H4 (cell line): ENCODE measurements at regions not wholly inside any gene's neighbourhood (a gene's known extent, or its start where the extent isn't known, plus 50 kb on each side); places are given as distances from the start of the nearest gene placed in this dataset.
A peak's percentile ranks its signal among the peaks of the same experiment; 100 is the strongest.
"Not testable (repeated sequence)": the region's sequence is repeated elsewhere in the genome, so short reads cannot be mapped to it uniquely, and the experiment has no call there.

ENCODE experiments used
- DNase-seq: peaks from one replicate; pipeline ENCODE4 v3.0.0-alpha.2; 2015; ENCODE audit warnings: low spot score

DNA sequence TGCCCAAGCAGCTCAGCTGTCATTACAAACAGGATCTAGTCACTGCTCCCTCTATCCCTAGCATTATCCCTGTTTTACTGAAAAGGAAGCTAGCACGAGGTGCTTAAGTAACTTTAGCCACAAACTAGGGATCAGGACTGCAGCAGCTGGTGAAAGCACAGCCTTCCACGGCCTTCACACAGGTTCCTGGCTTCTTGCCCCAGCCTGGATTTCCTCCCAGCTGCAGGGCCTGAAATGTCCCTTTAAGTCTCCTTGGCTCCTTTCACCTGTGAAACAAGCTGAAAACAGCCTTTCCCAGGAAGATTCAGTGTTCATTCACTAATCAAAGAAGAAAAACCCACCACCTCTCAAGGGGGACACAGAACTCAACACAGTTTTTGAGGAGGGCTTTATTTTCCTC is 754.5 kb downstream of the DIAPH3 start:
- DNase-seq: peak; percentile 27

DNA sequence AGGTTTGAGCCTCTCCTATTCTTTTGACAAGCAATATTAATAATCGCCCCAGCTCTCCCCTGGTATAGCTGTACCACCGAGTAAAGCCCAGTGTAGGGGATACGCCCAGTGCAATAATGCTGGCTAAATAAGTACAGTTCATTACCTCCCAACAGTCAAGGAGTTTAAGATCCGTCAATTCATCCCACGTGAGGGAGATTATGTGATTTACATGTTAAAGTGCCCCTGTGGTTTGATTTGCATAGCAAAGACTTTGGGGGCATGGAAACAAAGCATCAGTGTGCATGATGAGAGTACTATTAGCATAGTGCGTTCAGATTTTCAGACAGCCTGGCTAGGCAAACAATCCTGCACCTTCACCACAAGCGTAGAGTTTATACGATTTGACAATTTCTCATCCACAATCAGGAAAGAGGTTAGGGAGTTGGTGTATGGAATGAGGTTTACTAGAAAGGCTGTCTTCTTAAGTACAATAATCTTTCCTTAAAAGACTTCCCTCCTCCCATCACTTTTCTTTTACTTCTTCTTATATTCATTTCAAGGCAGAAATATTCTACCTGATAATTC is 754.0 kb downstream of the DIAPH3 start:
- no peak for DNase-seq

DNA sequence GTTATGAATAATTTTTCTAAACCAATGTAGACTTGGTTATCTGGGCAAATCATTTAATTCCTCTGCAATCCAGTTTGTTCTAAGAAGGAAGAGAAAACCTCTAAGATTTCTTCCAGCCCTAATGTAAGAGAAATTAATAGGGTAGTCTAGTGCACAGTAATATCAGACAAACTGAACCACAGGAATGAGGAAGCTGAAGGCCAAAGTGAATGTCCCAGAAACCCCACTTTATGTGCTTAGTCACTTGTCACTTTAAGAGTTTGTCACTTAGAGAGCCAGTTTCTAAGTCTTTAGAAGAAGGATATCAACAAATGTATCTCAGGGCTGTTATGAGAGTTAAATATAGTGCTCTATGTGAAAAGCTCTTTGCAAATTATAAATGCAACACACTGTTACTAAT is 750.6 kb downstream of the DIAPH3 start:
- no peak for DNase-seq

DNA sequence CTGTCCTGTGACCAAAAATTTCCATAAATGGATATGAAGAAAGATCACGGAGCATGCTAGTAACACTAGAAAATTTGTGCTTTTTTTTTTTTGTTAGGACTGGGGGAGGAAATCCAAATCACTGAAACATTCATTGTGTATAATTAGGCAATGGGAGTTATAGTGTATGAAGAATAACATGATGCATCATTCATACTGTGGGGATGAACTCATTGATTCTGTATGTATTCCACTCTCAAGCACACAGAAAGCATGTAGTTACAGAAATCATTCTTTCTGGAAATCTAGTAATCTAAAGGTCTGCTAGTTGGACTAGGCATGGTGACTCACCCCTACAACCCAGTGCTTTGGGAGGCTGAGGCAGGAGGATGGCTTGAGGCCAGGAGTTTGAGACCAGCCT is 749.7 kb downstream of the DIAPH3 start:
- DNase-seq: no peak

DNA sequence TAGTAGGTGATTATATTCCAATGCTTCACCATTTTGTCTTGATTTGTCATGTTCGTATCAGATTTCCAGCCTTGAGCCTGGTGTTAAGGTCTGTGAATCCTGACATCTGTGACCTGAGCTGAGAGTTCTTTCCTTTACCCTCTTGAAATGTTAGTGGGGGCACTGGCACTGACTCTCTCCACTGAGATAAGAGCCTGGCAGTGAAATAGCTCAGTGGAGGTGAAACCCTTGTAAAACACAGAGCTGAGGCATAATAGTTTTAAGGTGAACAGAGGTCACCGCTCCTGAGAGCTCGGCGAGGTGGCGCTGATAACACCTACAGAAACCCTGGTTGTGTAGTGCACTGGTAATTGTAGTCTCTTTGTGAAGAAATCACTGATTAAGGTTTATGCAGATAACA is 748.2 kb downstream of the DIAPH3 start:
- DNase-seq: no peak

DNA sequence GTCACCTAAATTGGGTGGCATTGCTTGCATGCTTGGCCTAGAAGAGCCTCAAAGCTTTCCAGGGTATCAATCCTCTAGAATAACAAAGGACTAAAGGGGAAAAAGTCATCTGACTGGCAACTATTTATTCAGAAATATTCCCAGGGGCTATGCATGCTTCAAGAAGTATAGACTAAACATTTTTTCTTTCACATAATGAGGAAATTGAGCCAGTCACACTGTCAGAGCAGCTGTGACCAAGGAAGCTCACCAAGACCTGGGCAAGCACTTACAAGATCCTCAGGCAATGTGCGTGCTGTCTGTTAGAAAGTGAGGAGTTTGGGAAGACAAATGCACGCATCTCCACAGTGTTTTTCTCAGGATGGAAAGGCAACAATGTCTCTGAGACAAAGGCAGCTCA is 747.2 kb downstream of the DIAPH3 start:
- DNase-seq: no peak

DNA sequence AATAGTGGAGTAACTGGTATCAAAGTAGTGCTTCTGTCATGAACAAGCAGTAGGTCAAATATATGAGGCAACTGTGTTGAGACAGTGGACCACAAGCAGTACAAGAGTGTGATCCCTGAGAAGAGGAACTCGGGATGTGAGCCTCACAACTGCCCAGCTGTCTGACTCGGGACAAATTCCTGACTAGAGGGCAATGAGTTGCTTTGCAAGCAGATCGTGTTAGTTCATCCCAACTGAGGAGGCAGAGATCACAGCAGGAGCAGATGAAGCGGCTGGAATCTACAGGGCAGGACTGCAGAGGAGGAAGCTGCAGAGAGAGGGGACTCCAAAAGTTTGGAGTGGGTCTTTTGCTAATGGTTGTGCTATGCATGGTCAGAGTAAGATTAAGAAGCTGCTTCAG is 741.1 kb downstream of the DIAPH3 start:
- DNase-seq: no peak

DNA sequence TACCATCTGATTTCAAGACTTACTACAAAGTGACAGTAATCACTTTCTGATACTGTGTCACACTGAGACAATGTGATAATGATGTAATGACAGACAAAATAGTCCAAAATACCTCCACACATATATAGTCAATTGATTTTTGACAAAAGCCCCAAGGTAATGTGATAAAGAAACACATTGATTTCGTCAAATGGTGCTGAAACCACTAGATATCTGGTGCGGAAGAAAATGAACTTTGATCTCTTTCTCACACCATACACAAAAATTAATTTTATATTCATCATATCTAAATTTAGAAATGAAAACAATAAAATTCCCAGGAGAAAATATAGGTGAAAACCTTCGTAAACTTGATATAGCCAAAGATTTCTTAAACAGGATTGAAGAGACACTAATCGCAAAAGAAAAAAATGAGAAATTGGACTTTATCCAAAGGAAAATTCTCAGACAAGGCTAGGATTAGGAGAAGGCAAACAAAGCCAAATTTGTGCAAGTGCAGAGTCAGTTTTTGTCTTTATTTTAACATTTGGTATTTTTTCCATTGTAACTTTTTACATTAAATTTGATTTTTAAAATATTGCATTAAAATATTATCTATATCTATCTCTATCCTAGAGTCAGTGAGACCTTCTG is 739.9 kb downstream of the DIAPH3 start:
- no peak for DNase-seq

DNA sequence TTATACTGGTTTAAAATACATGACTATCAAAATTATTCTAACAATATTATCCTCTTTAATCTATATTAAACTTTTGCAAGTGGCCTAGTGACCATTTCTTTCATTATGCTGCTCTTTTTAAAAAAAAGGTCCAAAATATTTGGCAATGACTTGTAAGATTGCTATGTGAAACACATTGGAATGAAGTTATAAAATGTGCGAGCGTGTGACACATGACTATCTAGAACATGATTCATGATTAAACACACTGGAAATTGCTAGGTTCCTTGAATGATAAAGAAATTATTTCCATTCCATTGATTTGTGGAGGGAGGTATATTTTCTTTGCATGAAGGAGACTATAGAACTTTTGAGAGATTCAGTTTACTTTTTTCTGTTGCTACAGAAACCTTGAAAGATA is 739.1 kb downstream of the DIAPH3 start:
- DNase-seq: no peak

DNA sequence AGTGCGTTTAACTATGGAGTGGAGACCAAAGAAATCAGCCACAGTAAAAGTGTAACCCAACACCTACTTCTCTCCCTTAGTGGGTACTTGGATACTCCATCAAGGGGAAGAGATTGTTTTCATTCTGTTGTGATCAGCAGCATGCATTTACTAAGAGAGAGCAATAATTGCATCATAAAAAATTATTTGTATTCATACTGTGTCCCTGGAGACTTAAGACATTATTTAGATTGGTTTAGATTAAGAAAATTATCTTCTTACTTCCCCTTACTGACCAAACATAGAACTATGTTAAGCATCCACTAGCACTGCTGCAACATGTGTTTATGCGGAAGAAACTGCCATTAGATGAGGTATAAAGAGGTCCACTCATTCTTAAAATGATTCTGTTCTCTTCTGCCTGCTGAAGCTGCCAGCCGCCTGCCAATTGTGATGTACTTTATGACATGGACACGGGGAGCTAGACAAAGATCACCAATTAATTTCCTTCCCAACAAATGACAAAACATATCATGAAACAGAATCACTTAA is 738.5 kb downstream of the DIAPH3 start:
- DNase-seq: no peak

DNA sequence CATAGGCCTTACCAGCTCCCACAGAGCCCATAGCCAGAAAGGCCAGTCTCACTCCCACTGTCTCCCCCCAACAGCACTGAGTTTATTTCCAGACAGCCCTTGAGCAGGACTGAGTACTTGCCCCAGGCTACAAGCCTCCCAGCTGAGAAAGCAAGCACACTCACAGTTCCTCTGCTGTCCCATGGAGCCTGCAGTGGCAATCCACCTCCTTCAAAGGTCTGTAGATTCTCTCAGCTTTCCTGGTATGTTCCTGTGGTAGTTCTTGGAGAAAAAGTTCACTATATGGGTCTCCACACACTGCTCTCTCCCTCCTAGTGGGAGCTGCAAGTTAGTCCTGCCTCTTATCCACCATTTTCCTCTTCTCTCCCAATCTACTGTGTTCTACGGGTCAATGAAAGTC is 728.7 kb downstream of the DIAPH3 start:
- DNase-seq: no peak

DNA sequence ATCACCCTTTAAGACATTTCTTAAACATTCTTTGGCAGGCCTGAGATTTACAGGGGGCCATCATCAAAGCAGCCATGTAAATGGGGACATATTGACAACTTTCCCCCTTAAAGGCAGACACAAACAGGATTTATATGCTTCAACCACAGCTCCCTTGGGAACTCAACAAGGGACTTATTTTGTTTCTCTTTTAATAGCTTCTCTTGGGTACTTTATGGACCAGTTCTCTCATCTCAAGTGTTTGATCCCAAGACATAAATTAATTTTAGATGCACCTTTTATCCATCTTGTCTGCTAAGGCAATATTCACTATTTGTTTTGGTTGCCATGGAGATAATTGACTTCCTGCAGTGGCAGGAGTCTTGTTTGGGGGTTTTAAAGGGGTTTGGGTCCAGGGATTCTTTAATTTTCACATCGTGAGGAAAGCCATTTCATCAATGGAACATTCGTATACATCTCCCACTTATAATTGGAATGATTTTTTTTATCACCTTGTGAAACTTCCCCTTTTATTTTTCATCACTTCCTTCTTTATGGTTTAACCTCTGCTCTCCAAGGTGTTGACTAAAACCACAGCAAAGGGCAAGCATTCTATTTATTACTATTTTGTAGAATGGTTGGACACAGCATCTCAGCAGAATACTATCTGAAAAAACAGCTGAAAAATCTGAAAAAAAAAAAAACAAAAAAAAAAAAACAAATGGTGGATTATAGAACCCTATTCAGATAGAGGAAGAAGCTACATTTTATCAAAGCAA is 726.0 kb downstream of the DIAPH3 start:
- no peak for DNase-seq

DNA sequence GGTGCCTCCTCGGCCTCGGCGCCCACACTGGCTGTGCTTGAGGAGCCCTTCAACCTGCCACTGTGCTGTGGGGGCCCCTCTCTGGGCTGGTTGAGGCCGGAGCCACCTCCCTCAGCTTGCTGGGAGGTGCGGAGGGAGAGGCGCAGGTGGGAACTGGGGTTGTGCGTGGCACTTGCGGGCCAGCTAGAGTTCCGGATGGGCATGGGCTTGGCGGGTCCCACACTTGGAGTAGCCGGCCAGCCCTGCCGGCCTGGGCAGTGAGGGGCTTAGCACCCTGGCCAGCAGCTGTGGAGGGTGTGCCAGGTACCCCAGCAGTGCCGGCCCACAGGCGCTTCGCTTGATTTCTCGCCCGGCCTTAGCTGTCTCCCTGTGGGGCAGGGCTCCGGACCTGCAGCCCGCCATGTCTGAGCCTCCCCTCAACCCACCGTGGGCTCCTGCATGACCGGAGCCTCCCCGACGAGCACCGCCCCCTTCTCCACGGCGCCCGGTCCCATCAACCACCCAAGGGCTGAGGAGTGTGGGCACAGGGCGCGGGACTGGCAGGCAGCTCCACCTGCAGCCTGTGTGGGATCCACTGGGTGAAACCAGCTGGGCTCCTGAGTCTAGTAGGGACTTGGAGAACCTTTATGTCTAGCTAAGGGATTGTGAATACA is 723.8 kb downstream of the DIAPH3 start:
- no peak for DNase-seq

DNA sequence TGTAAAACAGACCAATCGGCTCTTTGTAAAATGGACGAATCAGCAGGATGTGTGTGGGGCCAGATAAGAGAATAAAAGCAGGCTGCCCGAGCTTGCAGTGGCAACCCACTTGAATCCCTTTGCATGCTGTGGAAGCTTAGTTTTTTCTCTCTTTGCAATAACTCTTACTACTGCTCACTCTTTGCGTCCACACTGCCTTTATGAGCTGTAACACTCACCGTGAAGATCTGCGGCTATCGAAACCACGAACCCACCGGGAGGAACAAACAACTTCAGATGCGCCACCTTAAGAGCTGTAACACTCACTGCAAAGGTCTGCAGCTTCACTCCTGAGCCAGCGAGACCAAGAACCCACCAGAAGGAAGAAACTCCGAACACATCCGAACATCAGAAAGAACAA is 722.7 kb downstream of the DIAPH3 start:
- not testable (repeated sequence) for DNase-seq

DNA sequence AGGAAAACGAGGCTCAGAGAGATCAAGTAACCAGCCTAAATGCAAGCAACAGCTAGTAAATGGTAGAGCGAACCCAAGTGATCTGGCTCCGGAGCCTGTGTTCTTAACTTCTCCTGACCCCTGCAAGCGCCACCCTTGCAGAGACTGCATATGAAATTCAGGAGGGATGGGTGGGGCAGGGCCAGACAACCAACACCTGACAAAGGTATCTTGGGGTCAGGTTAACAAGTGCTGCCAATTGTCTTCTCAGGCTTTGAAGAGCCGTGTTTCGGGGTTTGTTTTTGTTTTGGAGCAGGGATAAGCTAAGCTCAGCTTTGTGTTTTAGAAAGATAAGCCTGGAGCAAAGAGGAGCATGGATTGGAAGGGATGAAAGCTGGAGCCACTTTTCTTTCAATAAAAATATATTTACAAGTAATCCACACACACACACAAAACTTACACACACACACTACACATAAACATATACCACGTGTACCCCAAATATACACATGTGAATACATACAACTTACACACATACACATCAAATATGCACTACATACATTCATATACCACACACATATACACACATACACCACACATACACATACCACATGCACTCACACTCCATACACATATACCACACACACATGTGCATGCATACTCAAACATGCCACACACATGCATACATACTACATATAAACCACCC is 722.0 kb downstream of the DIAPH3 start:
- no peak for DNase-seq

DNA sequence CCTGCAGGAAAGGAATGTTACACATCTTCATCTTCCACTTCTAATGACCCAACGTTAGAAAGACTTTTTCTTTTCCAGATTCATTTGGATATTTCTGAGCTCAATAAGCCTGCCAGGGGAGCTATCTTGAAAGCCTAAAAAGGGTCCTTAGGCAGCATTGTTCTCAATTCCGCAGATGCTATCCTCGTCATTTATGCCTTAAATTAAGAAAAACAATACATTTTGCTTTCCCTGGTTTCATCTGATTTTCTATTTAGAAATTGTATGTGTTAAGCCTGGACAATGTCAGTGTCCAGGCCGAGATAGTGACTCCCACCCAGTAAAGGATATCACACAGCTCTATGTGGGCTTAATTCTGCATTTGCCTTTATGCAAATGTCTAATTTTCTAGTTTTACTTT is 721.3 kb downstream of the DIAPH3 start:
- no peak for DNase-seq

DNA sequence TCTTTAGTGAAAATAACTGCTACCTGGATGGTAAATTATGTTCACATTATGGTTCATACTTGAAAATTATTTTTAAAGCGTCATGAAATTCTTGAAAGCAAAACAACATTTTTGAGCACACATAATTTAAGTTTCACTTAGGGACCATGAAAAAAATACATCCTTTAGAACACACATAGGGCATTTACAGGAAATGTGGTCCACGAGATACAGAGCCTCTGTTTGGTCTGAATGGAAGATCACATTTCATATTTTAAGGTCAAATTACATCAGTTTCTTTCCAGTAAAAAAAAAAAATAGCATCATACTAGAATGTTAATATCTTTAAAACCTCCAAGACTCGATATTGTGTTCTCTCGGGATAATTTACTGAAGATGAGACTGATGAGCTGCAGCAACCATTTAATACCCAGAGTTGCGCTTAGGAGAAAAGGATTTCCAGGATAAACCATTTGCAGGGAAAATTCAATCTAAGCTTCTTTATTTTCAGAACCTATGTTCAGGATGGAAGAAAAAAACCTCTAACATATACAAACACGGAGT is 720.7 kb downstream of the DIAPH3 start:
- no peak for DNase-seq

DNA sequence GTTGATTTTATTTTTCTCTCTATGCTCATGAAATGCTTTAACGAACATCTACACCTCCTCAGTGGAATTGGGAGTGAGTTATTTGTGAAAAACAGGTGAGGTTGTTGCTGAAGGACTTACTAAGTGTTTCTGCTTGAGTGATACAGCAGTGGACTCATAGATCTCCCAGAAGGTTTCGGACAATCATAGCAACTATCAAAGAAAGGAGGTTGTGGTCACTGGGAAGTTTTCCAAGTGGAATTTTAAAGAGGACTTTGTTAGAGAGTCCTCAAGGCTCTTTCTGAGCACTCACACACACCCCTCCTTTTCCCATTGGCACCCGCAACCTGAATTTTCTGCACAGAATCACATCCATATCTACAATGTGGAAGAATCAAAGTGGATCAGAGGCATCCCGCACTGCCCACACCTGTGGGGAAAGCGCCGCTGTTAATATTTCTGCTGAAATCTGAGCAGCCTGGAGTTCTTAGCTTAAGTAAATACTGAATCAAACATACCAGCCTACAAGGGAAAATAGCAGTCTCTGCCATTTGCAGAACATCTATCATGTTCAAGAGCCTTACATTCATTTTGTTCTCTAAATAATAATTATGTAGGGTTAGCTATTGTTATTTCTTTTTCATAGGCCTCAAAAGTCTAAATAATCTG is 719.4 kb downstream of the DIAPH3 start:
- no peak for DNase-seq

DNA sequence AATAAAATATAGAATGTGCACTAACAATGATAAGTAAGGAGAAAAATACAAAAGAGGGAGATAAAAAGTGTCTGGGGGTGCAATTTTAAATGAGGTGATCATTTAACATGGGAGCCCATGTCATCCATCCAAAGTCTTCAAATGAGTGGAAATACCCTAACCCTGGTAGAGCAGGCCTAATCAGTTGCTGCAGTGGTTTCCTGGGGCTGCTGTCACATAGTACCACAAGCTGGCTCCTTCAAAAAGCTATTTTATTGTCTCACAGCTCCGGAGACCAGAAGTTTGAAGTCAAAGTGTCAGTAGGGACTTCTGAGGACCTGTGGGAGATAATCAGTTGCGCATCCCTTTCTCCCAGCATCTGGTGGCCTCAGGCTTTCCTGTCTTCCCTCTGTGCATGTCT is 717.9 kb downstream of the DIAPH3 start:
- no peak for DNase-seq

DNA sequence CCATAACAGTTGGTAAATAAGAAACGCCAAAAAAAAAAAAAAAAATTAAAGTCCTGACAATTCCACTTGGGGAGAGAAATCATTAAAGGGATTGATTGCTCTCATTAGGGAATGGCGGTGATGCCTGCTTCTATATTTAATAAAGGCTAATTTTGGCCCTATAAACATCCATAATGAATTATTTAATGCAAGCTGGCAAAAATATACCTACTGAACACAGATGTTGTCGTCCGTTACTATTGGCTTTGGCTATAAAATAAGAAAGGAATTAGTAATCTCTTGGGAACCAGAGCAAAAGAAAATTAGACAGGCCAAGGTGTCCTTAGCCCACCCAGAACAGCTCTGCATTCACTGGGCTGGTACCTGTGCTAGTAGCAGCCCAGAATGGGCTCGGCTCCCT is 717.3 kb downstream of the DIAPH3 start:
- DNase-seq: no peak

DNA sequence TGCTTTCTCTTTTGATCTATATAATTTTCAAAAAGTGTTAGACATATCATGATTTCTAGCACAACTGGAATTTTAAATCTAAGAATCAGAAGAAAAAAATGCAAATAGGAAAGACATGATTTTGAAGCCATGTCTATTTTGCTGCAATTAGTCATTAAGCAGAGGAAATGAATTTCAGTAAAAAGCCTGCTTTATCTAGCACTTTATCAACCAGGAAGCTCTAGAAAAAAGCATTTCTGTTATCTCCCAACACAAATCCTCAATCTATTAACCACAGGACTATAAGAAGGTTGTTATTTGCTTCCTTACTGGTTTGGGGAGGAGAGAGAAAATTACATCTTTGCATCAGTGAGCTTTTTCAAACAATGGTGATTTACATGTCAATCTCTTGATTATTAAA is 716.7 kb downstream of the DIAPH3 start:
- no peak for DNase-seq
